ENCODE measurements at regions not wholly inside any gene's neighbourhood (a gene's known extent, or its start where the extent isn't known, plus 50 kb on each side); places are given as distances from the start of the nearest gene placed in this dataset.

DNA sequence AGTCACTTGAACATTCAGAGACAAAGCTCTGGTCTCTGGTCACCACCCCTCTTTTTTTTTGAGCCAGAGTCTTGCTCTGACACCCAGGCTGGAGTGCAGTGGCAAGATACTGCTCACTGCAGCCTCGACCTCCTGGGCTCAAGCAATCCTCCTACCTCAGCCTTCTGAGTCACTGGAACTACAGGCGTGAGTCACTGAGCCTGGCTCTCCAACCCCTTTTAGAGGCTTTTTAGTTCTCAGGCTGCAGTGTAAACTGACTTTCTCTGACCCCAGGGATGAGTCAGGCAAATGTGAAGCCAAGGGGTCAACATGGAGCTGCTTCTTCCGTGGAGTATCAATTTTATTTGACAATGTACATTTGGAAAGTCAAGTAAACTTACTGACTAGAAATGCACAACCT, 229.2 kb downstream of the PTTG2 start:
- DNase-seq: peak; percentile 17

DNA sequence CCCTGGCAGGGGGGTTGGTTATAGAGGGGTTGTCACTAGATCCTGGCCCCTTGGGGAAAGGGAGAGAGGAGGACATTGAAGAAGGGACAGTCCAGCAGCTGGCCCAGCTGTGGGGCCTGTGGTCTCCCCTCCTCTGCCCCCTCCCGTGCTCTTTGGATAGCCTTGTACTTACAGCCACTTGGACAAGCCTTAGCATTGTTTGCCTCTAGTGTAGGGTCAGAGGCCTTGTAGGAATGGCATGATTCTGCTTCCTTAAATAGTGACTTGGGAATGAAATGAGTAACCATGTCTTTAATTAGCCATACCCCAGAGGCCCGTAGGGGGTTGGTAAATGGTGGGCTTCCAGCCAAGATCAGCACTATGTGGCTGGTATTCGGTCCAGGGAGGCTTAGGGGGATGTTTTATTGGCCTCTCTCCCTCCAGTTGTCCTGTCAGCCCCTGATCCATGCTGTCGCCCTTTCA, 230.6 kb downstream of the PTTG2 start:
- DNase-seq: no peak

DNA sequence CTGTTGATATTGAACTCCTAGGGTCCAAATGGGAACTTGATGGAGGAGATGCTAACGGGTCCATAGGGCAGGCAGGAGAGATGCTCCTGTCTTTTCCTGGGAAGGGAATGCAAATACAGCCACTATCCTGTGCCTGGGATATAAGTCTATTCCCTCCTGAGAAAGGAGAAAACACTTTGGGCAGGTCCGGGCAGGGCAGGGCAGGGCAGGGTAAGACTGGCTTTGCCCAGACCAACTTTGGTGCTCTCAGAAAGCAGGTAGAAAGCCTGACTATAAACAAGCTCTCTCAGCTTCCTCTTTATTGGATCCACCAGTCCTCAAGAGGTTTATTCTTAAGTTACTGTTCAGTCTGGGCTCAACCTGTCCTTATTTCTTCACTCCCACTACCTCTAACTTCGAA, 232.3 kb downstream of the PTTG2 start:
- DNase-seq: no peak

DNA sequence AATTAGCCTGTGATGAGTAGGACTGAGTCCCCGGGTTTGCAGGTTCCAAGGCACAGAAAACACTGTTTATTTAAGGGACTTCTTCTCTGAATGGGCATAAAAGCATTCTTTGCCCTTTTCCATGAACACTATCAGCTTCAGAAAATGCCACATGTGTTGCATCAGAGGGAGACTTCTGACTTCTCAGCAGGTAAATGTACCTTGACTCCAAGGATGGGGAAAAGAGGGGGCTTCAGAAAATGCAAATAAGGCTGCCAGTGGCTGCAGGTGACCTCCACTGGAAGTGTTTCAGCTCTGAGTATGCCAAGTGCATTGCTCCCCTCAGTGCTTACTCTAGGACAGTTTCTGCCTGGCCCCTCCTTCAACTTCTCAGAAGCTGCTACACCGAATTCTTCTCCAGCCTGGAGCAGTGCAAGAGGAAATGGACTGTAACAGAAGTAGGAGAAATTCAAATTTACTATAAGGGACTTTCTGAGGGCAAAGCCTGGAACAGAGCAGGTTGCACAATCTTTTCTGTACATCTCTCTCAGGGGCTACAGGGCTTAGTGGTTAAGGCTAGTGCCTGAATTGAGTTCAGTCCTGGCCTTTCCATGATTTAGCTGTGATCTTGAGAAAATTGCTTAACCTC, 233.2 kb downstream of the PTTG2 start:
- no peak for DNase-seq

DNA sequence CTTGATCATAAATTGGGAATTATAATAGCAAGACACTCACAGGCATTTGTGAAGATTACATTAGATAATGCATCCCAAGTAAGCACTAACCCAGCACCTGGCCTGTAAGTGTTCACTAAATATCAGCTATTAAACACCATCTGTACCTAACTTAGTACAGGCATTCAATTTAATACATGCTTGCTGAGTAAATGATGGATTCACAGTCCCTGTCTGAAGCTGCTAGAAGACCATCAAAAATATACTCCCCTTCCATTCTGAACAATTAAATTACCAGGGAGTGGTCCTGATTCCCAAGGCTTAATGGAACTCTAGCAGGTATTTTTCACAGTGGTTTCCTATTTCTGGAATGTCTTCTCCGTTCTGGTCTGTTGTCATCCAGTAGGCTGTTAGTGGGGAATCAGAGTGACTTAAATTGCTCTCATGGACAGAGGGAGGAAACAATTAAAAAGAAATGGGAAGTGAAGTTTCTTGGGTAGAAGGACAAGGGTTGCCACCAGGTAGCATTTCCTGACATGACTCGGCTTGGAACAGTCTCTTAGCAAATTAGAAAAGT, 233.9 kb downstream of the PTTG2 start:
- DNase-seq: no peak

DNA sequence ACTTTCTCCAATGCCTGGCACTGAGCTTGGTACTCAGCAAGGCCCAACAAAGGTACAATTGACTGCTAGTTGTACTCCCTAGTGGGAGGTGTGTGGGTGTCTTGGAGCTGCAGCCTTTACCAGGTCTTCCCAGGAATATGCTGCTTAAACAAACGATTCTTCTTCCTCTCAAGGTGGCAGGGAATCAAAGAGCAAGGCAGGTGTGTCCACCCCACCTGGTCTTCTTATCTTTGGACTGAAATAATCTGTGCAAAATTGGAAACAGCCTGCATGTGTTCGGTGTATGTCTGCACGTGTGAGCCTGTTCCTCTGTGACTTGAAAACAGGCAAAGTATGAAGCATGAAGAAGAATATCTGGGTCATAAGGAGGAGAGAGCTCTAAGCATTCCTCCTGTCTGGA, 235.3 kb downstream of the PTTG2 start:
- DNase-seq: no peak

DNA sequence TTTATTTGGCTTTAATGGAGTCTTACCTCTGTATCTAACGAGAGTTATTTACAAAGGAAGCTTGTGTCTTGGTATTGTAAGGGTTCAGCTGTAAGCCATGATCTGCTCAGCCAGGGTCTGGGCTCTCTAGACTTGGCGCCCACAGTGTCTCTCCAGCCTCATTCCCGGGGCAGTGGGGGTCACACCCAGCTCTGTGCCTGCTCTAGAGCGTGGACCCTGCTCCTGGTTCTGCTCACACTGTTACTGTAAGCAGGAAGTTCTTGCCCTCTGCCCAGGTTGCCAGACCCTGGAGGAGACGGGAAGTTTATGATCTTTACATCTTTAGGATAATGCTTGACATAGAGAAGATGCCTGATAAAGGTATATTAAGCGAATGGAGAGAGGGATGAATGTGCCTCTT, 235.7 kb downstream of the PTTG2 start:
- no peak for DNase-seq

DNA sequence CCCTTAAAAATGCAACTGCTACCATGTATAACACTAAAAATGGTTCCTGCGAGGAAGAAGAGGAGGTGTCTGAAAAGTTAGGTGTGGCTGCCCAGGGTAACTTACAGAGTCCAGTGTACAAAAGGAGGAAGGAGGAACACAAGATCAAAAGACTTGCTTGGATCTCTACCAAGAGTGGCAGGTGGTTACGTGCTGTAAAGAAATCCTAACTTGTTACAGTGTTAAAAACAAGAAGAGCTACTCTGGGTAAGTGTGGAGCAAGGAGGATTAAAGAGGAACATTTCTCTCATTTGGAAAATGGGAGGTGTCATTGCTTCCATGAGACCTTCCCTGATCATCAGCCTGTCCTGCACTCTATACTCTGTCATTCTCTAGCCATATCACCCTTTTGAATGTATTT, 242.0 kb downstream of the PTTG2 start:
- DNase-seq: no peak

DNA sequence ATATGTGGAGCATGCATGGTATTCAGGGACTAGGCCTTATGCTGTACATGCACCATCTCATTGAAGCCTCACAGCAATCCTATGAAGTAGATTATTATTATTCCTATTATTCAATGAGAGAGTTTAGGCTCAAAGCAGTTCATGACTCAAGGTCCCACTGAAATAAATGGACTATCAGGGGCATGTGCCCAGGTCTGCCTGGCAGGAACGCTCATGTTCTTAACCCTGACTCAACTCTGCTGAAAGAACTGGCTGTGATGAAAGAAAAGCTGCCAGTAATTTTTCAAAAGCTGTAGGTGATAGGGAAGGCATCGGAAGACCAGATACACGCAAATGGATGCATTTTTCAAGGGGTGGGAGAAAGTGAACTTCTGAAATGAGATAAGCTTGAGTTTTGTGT, 243.4 kb downstream of the PTTG2 start:
- no peak for DNase-seq

DNA sequence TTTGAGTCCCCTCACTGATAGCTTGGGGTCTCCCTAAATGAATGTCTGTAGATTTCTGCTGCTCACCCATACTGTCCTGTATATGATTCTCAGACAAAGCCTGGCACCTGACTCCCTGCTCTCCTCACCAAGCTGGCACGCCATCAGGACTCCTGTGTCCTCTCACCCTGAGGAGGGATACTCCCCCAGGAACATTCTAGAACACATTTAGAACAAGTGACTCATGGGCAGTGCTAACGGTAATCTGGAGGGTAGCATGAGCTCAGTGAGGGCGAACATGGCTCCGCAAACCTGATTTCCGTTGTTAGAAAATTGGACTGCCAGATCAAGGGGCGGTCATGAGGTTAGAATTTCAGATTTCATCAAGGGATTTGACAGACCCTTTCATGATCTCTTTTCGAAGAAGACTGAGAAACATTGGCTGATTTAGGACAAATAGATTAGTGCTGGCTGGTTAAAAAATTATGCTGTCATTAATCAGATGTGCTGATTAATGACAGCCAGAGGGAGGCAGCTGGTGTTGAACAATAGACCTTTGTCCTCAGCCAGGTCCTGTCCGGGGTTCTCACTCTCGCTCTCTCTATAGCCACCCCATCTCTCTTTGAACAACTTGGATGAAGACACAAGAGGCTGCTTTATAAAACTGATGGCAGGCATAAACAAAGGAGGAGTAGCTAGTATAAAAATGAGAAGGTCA, 244.3 kb downstream of the PTTG2 start:
- no peak for DNase-seq

DNA sequence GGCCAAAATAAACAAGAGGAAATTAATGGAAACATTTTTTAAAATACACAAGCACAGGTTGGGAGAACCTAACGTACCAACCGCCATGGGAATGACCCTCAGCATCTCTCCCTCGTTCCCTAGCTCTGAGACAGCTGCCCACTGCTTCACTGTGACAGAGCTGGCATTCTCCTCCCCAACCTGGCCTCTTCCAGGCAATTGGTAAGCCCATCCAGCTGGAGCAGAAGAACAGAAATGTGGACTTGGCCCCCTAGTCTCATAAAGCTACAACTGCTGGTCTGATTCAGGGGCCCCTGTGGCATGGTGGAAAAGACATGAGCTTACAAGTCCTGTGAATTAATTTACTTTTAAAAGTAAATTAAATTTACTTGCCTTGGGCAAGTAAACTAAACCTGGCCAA, 245.1 kb downstream of the PTTG2 start:
- DNase-seq: no peak

DNA sequence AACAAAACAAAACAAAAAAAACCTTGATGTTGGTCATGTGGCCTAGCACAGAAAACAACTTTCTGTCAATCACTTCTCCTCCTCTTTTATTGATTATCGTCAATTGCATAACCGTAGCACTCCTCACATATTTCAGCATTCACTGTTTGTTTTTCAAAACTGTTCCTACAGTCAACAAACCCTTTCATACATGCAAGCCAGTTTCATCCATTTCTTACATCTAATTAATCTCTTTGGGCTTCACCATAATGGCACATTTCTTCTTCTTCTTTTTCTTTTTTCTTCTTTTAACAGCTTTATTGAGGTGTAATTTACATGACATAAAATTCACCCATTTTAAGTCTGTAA, 246.9 kb downstream of the PTTG2 start:
- DNase-seq: no peak

DNA sequence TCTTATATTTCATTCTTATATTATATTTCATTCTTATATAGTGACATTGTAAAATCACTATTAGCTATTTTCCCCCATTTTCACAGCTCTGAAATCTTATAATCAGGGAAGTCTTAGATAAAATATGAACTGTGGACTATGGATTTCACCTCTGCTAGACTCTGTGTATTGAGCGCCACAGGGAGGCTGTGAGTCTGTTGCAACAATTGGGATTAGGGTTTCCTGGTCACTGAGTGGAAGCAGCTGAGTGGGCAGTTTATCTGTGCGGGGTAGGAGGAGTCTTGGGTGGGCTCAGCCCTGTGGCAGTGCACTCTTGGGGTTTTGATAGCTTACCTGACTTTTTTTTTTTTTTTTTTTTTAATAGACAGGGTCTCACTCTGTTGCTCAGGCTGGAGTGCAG, 249.5 kb downstream of the PTTG2 start:
- DNase-seq: no peak

DNA sequence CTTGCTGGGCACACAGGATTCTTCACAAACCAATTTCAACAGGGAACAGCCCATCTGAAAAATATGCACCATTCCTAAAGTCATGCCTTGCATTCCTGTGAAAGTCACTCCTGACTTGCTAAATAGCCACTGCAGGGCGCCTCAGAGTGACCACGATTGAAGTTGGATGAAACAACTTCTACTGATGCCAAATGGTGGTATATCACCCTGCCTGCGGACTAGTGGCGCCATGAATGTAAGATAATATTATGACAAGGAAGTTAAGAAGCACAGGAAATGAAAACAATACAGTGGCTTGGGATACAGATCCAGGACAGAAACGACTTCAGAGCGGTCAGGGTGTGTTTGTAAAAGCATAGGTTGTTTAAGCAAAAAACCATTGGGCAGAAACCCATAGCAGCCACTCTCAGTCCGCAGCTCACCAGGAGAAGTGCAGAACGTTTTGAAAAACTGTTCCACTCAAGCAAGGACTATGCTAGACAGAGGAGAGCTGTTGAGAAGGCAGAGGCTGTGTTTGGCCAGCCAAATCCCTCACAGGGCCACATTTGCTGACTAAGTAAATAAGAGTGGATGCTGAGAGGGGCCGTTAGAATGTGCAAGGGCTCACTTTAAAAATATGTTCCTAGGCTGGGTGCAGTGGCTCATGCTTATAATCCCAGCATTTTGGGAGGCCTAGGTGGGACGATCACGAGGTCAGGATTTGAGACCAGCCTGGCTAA, 250.4 kb downstream of the PTTG2 start:
- no peak for DNase-seq

DNA sequence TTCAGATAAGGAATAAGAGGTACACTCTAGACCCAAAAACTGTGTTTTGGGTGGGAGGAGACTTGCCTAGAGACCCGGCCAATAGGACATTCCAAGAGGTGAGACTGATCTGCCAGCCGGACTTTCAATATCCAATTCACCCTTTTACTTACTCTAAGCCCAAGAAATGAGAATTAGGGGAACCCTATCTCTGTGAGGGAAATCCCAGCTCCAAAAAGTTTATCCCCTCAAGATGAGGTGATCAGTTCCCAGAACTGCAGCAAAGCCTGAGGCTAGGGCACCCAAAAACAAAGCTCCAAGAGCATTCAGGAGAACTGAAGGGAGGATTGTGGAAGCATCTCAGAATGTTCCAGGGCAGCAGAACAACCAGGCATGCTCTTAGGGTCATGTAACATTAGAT, 251.7 kb downstream of the PTTG2 start:
- no peak for DNase-seq

DNA sequence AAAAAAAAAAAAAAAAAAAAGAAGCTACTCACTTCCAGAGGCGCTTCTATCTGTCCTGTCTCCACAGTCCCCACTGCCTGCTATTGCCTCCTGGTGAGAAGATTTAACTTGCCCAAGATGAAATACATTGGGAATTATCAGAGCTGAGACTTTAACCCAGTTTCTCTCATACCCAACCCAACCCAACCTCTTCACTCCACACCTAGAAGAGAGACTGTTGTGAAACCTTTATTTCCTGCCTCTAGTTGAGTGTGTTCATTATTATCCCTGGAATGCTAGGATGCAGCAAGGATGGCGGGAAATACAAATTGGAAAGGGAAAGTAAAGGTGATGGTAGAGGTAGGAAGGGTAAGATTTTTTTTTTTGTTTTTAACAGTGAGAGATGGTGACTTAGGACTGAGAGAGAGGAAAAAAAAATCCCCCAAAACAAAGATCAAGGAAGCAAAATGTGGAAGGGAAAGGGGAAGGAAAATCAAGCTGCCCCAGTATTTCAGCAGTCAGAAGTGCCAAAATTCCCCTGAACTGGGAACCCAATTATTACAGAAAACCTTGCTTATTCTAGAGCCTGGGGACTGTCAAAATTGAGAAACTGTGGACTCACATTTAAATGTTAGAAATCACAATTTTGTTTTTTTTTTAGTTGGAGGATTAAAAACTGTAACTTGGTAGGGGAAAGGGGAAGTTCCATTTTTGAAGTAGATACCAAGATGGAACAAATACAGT, 253.0 kb downstream of the PTTG2 start:
- no peak for DNase-seq

DNA sequence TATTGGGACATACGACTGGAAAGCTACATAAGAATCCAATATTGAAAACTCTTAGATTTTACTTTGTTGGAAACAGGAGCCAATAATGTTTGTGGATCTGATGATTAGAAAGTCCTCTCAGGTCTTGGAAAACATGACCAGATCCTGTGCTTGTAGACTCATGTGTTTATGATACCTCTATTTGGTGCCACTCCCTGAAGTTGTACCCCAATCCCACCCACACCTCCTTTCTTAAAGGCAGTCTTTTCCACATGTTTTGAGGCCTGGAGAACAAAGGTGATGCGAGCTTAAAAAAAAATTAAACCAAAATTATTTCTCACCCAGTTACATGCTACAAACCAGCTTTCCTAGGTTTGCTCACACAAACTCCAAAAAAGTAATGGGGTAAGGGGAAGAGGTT, 262.7 kb downstream of the PTTG2 start:
- no peak for DNase-seq

DNA sequence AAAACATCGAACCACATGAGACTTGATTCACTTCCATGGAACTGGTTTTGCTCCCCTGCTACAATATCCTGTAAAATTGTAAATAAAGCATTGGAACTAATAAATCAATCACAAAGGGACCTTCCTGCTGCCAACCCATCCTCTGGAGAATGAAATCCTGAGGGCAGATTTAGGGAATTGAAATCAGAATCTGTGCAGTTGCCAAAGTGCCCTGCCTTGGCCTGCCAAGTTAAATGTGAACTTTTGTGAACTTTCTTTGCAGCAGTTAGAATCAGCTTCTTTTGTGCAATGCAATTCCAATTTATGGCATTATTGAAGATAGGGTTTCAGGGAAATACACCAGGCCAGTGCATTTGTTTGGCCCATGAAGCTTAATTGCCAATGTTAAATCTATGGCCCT, 263.1 kb downstream of the PTTG2 start:
- no peak for DNase-seq

DNA sequence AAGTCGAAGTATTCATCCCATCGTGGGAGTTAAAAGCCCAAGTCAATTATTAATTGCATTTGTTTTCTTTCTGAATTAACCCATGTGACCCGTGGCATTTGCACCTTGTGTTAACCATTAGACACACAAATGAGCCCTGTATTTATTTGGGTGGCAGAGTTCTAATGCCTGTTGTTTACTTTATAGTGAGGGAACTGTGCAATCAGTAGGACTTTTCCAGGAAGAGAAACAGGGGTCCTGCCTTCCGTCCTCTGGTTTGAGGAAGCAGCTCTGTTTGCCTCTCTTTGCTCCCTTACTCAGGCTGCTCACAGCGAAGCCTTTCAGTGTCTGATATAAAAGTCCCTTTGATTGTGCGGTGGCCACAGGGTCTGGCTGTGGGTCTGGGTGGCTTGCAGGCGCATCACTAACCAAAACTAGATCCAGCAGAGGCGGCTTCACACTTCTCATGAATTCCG, 263.6 kb downstream of the PTTG2 start:
- DNase-seq: no peak

DNA sequence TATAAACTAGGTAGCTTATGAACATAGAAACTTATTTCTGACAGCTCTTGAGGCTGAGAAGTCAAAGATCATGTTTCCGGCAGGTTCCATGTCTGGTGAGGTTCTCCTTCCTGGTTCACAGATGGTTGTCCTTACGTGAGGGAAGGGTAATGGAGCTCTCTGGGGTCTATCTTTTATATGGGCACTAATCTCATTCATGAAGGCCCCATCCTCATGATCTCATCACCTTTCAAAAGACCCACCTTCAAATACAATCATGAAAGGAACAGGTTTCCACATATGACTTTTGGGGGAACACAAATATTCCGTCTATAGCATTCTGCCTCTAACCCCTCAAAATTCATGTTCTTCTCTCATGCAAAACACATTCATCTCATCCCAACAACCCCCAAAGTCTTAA, 264.7 kb downstream of the PTTG2 start:
- DNase-seq: no peak

DNA sequence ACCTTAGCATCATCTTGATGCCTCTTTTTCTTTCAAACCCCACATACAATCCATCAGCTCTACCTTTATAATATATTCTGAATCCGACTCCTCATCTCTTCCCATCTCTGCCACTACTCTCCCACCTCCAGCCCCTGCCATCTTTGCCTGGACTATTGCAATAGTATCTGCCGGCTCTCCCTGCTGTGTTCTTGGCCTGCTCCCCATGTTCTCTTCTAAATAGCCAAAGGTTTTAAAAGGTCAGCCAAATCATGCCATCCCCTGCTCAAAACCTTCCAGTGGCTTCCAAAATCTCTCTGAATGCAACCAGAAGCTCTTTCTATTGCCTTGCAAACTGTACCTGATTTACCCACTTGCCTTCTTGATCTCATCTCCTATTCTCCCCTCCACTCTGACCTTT, 266.0 kb downstream of the PTTG2 start:
- no peak for DNase-seq

DNA sequence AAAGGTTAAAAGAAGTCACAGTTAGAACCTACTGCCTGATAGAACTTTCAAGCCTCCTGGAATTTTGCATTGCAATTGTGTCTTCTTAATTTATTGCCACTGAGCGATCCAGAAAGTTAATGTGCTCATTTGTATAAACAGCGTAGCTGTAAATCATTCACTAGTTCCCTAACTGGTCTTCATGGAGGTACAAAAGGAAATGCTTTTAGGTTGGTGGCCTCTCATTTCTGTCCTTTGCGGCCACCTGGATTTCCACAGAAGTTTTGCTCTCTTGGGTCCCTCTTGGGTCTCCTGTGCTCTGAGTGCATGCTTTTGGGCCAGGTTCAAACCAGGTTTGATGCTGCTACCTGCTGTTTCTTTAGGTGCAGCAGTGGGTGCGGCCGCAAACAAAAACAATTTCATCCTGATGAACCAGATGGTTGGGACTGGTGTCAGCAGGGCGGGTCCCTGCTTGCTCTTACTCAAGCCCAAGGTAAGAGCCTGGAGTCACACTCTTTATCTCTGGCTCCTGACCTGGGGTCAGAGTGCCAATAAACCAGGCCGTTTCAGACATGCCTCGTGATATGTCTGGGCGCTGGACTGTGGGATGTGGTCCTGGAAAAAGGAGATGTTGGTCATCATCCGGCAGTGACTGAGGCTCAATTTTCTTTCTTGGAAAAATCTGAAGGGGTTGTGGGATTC, 270.1 kb downstream of the PTTG2 start:
- no peak for DNase-seq
